HG03060 (cell line): ENCODE measurements at regions not wholly inside any gene's neighbourhood (a gene's known extent, or its start where the extent isn't known, plus 50 kb on each side); places are given as distances from the start of the nearest gene placed in this dataset.

Experiments used
- ATAC-seq: cut with Tn5 transposase; IDR thresholded peaks from one replicate; pipeline ENCODE4 v1.9.1; 2021; ENCODE audit warnings: low read depth, moderate number of reproducible peaks; ENCODE audit not compliant: unreplicated experiment

DNA sequence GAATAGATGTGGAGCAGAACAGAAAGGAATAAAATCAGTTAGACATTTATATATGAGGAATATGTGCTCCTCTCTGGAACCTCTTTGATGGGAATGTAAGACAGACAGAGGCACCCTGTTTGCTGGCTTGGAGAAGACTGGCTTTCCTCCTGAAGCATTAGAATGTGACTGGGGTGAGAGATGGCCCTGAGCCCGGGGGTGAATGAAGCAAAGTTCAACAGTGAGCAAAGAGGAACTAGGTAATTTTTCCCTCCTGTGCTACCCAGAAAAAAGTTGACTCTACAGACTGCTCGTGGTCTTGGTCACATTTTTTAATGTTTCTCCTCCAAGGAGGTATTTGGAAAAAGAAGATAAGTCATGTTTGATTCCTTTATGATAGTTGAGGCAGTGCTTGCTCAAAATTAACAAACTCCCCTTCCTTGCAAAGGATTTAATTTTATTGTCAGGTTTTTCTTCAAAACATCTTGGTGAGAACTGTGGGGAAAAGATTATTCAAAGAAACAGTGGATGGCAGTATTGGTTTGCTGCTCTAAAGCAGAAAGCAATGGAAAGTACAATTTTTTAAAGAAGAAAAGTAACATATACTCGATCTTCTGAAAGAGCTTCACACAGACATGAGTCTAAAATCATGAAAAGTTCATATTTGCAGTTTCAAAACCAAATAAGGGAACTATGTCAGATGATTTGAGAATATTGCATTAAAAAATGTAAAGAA lies 370.4 kb upstream of the CDIN1 start:
- no peak for ATAC-seq

GRCh38 chr15:36210426-36210825 lies 369.0 kb upstream of the CDIN1 start:
- ATAC-seq = no peak

GRCh38 chr15:36218322-36218721 lies 361.1 kb upstream of the CDIN1 start:
- no peak for ATAC-seq

- ATAC-seq = no peak
Measured at GRCh38 chr15:36218991-36219390, 360.4 kb upstream of the CDIN1 start.

DNA sequence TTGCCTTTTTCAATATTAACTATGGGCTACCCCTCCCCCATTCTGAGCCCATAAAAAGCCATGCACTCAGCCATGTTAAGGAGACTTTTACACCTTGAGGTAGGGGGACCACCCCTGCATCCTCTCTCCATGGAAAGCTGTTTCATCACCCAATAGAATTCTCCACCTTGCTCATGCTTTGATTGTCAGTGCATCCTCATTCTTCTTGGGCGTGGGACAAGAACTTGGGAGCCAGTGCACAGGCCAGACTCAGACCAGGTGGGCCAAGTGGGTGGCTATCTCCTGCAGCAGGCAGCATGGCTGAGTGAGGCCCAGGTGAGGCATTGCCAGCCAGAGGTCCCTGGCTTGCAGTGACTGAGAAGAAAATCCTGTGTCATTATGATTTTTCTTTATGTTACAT lies 357.4 kb upstream of the CDIN1 start:
- ATAC-seq = no peak

DNA sequence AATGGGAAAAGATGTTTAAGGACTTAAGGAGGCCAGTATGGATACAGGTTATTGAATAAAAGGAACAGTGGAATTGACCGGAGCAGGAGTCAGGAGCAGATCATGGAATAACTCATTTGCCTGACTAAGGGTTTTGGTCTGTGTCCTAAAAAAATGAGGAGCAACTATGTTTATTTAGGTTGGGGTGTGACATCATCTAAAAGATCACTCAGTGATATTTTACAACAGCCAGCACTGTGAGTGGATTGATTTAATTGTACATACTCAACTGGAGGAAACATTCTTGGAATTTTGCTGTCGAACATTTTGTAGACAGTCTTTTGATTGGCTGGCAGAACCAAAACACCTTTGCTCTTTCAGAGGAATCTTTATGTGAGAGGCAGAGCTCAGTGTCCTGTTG lies 348.6 kb upstream of the CDIN1 start:
- no peak for ATAC-seq

- ATAC-seq = no peak
Measured at GRCh38 chr15:36232491-36232890, 346.9 kb upstream of the CDIN1 start.

GRCh38 chr15:36234743-36235142 lies 344.7 kb upstream of the CDIN1 start:
- ATAC-seq = no peak

GRCh38 chr15:36235173-36235572 lies 344.3 kb upstream of the CDIN1 start:
- ATAC-seq = no peak

- no peak for ATAC-seq
Measured at GRCh38 chr15:36239509-36239908, 339.9 kb upstream of the CDIN1 start.

GRCh38 chr15:36251450-36251849 lies 328.0 kb upstream of the CDIN1 start:
- ATAC-seq = no peak

- ATAC-seq = no peak
Measured at GRCh38 chr15:36252146-36252711, 327.2 kb upstream of the CDIN1 start.

DNA sequence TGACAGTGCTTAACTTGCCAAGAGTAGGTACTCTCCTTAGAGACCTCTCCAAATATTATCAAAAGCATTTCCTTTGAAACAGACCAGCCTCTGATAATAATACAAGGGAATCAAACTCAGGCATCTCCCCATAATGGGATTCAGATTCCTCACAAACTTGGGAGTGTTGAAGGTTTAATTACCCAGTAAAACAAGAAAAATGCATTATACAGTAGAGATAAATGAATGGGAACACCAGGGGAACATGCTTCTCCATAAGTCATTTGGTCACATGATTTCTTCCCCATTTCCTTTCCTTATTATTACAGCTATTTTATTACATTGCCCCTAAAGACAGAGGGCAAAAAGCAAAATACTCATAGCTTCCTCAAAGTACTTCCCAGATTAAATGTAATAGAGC lies 325.0 kb upstream of the CDIN1 start:
- ATAC-seq = no peak

DNA sequence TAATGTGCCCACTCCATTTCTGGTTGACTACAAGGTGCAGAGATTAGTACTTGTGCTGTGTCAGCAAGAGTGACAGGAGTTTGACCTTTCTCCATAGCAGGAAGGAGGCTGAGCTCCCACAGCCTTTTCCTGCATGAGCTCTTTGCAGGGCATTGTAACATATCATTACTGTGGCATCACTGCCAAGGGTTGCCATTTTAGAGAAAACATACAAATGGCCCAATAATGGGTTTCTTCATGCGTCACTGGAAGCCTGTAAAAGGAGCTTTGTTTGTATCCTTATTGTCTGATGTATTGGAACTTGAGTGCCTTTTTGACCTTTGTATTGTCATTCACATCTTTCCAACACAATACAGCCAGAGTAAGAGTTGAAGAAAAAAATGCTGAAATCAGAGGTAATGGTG lies 323.0 kb upstream of the CDIN1 start:
- ATAC-seq = no peak

DNA sequence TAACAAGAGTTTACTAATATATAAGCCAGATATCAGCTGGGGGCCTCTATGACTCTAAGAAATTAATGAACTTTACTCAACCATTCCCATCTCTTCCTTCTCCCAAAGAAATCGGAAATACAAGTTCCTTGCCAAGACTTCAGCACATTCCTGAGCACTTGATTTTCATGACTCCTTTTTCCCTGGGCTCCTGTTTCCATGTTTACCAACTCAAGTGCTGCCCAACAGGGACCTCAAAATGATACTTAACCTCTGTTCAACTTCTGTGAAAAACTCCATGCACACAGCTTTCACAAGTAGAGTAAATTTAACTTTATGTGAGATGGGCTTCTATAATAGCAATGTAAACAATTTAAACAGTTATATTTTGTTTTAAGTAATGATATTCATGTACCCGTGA lies 315.8 kb upstream of the CDIN1 start:
- ATAC-seq = no peak

- no peak for ATAC-seq
Measured at GRCh38 chr15:36265422-36265821, 314.0 kb upstream of the CDIN1 start.

GRCh38 chr15:36271048-36271447 lies 308.4 kb upstream of the CDIN1 start:
- ATAC-seq = no peak

DNA sequence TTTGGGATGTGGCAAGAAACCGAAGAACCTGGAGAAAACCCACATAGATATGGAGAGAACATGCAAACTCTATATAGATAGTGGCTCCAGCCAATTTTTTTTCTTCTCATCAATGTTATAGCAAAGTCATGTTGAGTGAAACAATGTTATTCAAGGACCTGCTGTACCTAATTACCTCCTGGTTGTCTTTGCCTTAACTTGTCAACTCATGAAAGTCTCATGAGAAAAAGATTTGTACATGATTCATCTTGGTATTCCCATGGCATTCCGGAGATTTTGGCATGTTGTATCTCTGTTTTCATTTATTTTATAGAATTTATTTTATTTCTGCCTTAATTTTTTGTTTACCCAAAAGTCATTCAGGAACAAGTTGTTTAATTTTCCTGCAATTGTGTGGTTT lies 303.8 kb upstream of the CDIN1 start:
- ATAC-seq = no peak

GRCh38 chr15:36278219-36278618 lies 301.2 kb upstream of the CDIN1 start:
- no peak for ATAC-seq

GRCh38 chr15:36282821-36283220 lies 296.6 kb upstream of the CDIN1 start:
- ATAC-seq = no peak

DNA sequence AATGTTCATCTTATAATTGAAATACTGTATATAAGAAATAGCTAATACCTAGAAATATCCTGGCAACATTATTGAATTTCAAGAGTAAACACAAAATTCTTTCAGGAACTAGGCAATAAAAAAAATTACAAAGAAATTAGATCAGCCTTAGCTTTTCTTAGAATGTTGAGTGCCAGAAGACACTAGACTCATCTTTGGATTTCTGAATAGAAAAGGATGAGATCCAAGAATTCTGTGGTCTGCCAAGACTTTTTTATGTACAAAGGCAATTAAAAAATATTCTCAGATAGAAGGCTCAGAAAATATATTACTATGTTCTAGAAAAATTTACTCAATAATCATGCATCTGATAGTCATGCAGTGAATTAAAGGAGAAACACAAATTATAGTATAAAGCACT lies 294.5 kb upstream of the CDIN1 start:
- no peak for ATAC-seq

DNA sequence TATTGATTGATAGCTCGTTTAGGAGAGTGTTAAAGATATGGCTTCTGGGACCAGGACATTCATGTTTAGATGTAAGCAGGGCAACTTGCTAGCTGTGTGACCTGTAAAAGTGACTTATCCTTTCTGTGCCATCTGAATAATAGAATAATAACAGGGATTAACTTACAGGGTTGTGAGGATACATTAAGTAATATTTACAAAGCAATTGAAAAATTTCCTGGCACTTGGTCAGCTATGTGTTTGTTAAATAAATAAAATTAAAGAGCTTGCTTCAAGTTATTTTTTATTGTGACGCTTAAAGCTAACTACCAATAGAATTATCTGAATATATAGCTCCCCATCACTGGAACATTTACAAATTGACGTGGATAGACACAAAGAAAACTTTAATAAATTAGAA lies 287.9 kb upstream of the CDIN1 start:
- ATAC-seq = no peak

DNA sequence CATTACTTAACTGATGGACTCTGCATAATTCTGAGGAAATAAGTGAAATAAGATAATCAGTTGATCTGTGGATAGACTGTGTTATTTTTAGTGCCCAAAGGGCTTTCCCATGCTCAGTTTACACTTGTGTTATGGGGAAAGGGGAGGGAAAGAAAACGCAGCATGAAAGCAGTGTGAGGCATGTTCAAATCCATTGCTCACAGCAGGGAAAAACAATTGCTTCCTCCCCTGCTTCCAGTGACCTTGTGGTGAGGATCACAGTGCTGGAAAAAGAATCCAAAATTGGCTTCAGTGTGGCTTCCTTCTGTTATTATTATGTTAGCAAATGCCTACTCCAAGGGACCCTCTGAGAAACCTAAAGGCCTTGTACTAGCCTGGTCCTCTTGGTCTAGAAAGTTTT lies 285.1 kb upstream of the CDIN1 start:
- ATAC-seq = no peak
